Neutrophil (primary cell): ENCODE measurements at regions not wholly inside any gene's neighbourhood (a gene's known extent, or its start where the extent isn't known, plus 50 kb on each side); places are given as distances from the start of the nearest gene placed in this dataset.

ENCODE experiments used
- H3K27ac ChIP-seq: fragments of 200-600 bp; sonication (generic); 2 replicates; pipeline ENCODE4 v1.5.1; 2016; ENCODE audit warnings: mild to moderate bottlenecking, moderate library complexity
- H3K27me3 ChIP-seq: fragments of 200-600 bp; sonication (generic); 2 replicates; pipeline ENCODE4 v1.6.0; 2016; ENCODE audit warnings: mild to moderate bottlenecking
- H3K36me3 ChIP-seq: fragments of 200-600 bp; sonication (generic); 2 replicates; pipeline ENCODE4 v1.5.1; 2017
- H3K4me1 ChIP-seq, 2 experiments: fragments of 200-600 bp in 1 of 2; sonication (generic) in 1 of 2; 1 replicate in 1 of 2; 2 replicates in 1 of 2; pipeline versions ENCODE4 v1.5.1 to v1.6.1; 2013 to 2016; ENCODE audit warnings: low read depth in 1 of 2, low read length in 1 of 2, mild to moderate bottlenecking in 1 of 2, moderate library complexity in 1 of 2; ENCODE audit not compliant: control insufficient read depth in 1 of 2, insufficient read depth in 1 of 2
- H3K4me3 ChIP-seq, 2 experiments: fragments of 200-600 bp in 1 of 2; sonication (generic) in 1 of 2; 1 replicate in 1 of 2; 2 replicates in 1 of 2; pipeline ENCODE4 v1.5.1; 2013 to 2016; ENCODE audit warnings: low read depth in 1 of 2, low read length in 1 of 2, mild to moderate bottlenecking in 1 of 2, moderate library complexity in 1 of 2
- H3K9me3 ChIP-seq: fragments of 200-600 bp; sonication (generic); 2 replicates; pipeline ENCODE4 v1.5.1; 2016
- CTCF ChIP-seq: fragments of 200-600 bp; sonication (generic); IDR thresholded peaks from 2 replicates; pipeline ENCODE4 v1.5.1; 2016; ENCODE audit warnings: antibody characterized with exemption

- Histone ChIP-seq H3K4me1 (no peaks in the 10 kb centered on the region), H3K4me3 (no peak overlapping the region), H3K27me3 (no peaks in the 10 kb centered on the region), H3K9me3 (no peaks in the 10 kb centered on the region), H3K27ac (no peak overlapping the region), H3K36me3 (no peaks in the 10 kb centered on the region)
- no peak for TF ChIP-seq CTCF
Measured at GRCh38 chr12:131482199-131482598, 228.7 kb upstream of the SFSWAP start.

GRCh38 chr12:131482686-131483085 is 228.2 kb upstream of the SFSWAP start:
- no peaks in the 10 kb centered on the region for H3K9me3 ChIP-seq
- no peaks in the 10 kb centered on the region for H3K27me3 ChIP-seq
- H3K36me3 ChIP-seq, result no peaks in the 10 kb centered on the region
- no peaks in the 10 kb centered on the region for H3K4me1 ChIP-seq
- no peak overlapping the region for H3K27ac ChIP-seq
- TF ChIP-seq CTCF, result no peak
- no peak overlapping the region for H3K4me3 ChIP-seq

GRCh38 chr12:131486451-131487230 is 224.2 kb upstream of the SFSWAP start:
- no peak for TF ChIP-seq CTCF
- Histone ChIP-seq H3K9me3 (no peaks in the 10 kb centered on the region), H3K27me3 (no peaks in the 10 kb centered on the region), H3K27ac (no peak overlapping the region), H3K36me3 (no peaks in the 10 kb centered on the region), H3K4me1 (no peaks in the 10 kb centered on the region), H3K4me3 (no peak overlapping the region)

DNA sequence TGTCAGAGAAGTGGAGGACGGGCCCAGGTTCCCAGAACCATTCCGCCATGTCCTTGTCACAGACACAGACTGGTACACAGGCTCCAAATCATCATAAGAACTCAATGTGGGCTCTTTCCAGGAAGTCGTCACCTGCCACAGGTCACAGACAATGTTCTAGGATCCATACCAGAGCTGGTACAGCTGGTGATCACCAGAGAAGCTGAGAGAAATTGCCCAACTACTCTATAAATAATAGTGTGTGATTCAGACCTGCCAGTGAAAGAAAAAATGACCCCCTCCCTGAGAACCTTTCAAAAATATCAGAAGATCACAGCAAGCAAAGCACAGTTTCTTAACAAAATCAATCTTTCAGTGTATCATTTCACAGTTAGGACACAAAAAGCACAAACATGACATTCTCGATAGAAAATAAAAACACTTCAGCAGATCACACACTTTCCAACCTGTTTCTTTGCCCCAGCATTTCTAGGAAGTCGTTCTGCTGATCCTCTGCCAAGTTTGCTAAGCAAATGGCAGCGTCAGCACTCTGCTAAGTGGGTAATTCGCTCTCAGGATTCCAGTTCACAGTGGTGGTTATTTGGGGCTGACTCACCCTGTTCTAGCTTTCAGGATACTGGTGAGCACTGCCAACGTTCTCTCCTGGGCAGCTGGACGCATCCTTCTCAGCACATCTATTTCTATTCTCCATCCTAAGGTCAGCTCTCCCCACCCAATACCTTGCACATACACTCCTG is 223.3 kb upstream of the SFSWAP start:
- Histone ChIP-seq H3K27ac (no peak overlapping the region), H3K27me3 (no peaks in the 10 kb centered on the region), H3K36me3 (no peaks in the 10 kb centered on the region), H3K4me3 (no peak overlapping the region), H3K9me3 (no peaks in the 10 kb centered on the region), H3K4me1 (no peaks in the 10 kb centered on the region)
- no peak for TF ChIP-seq CTCF

DNA sequence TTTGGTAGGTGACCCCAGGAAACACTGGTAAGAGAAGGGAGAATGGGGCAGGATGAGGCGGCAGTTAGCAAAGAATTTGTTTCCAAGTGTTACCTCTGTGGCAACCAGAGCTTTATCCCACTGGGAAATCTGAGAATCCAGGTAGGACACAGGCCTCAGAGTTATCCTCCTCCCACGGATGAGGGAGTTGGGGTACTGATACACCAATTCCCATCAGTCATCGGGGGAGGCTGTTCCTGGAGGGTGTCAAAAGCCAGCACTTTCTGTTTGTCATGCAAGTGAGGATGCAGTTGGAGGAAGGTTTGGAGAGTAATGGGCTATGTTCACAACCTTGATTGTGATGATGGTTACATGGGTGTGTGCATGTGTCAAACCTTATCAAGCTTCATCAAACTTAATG is 221.2 kb upstream of the SFSWAP start:
- Histone ChIP-seq H3K9me3 (no peaks in the 10 kb centered on the region), H3K4me3 (no peak overlapping the region), H3K36me3 (no peaks in the 10 kb centered on the region), H3K27me3 (no peaks in the 10 kb centered on the region), H3K4me1 (no peaks in the 10 kb centered on the region), H3K27ac (no peak overlapping the region)
- TF ChIP-seq CTCF, result no peak
